ENCODE measurements at regions not wholly inside any gene's neighbourhood (a gene's known extent, or its start where the extent isn't known, plus 50 kb on each side); places are given as distances from the start of the nearest gene placed in this dataset.

DNA sequence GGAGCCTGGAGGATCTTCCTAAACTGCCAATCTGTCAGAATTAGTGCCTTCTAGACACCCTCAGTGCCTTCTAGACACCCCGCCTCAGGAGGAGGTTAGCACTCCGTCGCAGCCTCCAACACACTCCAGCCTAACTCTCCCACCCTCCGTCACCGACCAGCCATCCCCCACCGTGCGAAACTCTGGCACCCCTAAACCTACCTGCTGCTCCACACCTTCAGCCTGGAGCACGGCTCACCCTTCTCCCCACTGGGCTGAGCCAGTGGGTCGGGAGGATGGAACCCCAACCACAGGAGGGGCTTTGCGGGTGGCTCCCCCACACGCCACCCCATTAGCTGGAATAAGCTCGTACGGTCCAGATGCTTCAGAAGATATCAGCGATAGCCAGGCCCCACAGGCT, 468.9 kb upstream of the HS6ST1 start:
- intact Hi-C loops (cut with micrococcal nuclease) (no loop called here), dilution Hi-C loops (cut with MboI; ENCODE audit: extremely low pct_ligation_motif_present, low sequenced_read_pairs) (no loop called here)
- no peak overlapping the region for H2AFZ ChIP-seq (ENCODE audit: low read depth, low read length)
- ChIA-PET POLR2A (no interaction called here), CTCF (no interaction called here)
- no peak for FAIRE-seq
- TF ChIP-seq, protein P1, sequence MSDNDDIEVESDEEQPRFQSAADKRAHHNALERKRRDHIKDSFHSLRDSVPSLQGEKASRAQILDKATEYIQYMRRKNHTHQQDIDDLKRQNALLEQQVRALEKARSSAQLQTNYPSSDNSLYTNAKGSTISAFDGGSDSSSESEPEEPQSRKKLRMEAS (IDR thresholded peaks at IDR 0.05; ENCODE audit: insufficient read depth, insufficient read length), result no peak
- no peak for TF ChIP-seq GATA2 (IDR thresholded peaks at IDR 0.05; ENCODE audit: insufficient read depth, insufficient read length, low read depth, low read length)
- no peak for TF ChIP-seq FOS (IDR thresholded peaks at IDR 0.05; ENCODE audit: borderline replicate concordance, insufficient read depth, low read length)
- TF ChIP-seq POLR2A (IDR thresholded peaks at IDR 0.05; ENCODE audit: low read depth, low read length), result no peak
- TF ChIP-seq CTCF (IDR thresholded peaks at IDR 0.05; ENCODE audit: extremely low read depth in 1 of 2, insufficient read depth in 1 of 2, low read depth in 1 of 2, low read length in 2 of 2), result no peak
- TF ChIP-seq JUN (IDR thresholded peaks at IDR 0.05; ENCODE audit: borderline replicate concordance, insufficient read depth, insufficient read length, low read depth), result no peak
- TF ChIP-seq POLR2AphosphoS5 (IDR thresholded peaks at IDR 0.05; ENCODE audit: insufficient read depth, low read depth, low read length), result no peak
- no peak for TF ChIP-seq MYC (IDR thresholded peaks at IDR 0.05; ENCODE audit: low read depth, low read length)
- TF ChIP-seq EZH2 (IDR thresholded peaks at IDR 0.05; ENCODE audit: borderline replicate concordance, low read depth, low read length, severe bottlenecking), result no peak
- DNase-seq (ENCODE audit: low read depth, low spot score), result no peak
- no peak overlapping the region for H3K4me3 ChIP-seq (replicated peaks in 1 of 3; ENCODE audit: insufficient read depth in 1 of 3, low read depth in 1 of 3, low read length in 3 of 3)
- no peak overlapping the region for H3K27ac ChIP-seq (ENCODE audit: insufficient read depth, low read depth, low read length)
- H3K4me2 ChIP-seq (ENCODE audit: insufficient read depth, low read length), result no peak overlapping the region
- H3K27me3 ChIP-seq (ENCODE audit: control insufficient read depth in 2 of 2, insufficient read depth in 2 of 2, low read length in 2 of 2), result no peaks in the 10 kb centered on the region
- H3K9ac ChIP-seq (replicated peaks; ENCODE audit: extremely low read depth, insufficient read depth, low read length), result no peak overlapping the region
- H3K4me1 ChIP-seq (ENCODE audit: control insufficient read depth, extremely low read depth, insufficient read depth, low read length), result no peaks in the 10 kb centered on the region
- H3K9me3 ChIP-seq (replicated peaks; ENCODE audit: control insufficient read depth, insufficient read depth, low read length), result no peaks in the 10 kb centered on the region
- no peaks in the 10 kb centered on the region for H4K20me1 ChIP-seq (replicated peaks; ENCODE audit: control insufficient read depth, extremely low read depth, insufficient read depth, low read length)
- no peaks in the 10 kb centered on the region for H3K79me2 ChIP-seq (ENCODE audit: control insufficient read depth, insufficient read depth, low read length)
- no TSS peak for BruUV-seq (replicated peaks)
- no peaks in the 10 kb centered on the region for H3K9me1 ChIP-seq (replicated peaks; ENCODE audit: control insufficient read depth, extremely low read depth, insufficient read depth, low read length)
- no peaks in the 10 kb centered on the region for H3K36me3 ChIP-seq (ENCODE audit: control insufficient read depth in 2 of 2, extremely low read depth in 1 of 2, insufficient read depth in 2 of 2, low read length in 2 of 2)
